Astrocyte (in vitro differentiated cells and primary cell): ENCODE measurements at regions not wholly inside any gene's neighbourhood (a gene's known extent, or its start where the extent isn't known, plus 50 kb on each side); places are given as distances from the start of the nearest gene placed in this dataset.

ENCODE experiments used
- CTCF ChIP-seq: IDR thresholded peaks from 2 replicates; pipeline ENCODE4 v1.5.1; 2011; ENCODE audit warnings: low read depth, mild to moderate bottlenecking, inconsistent platforms, low read length, moderate library complexity; ENCODE audit not compliant: insufficient read depth
- EZH2 ChIP-seq: IDR thresholded peaks from 2 replicates; pipeline ENCODE4 v1.6.1; 2012; ENCODE audit warnings: mild to moderate bottlenecking, low read length, inconsistent platforms; ENCODE audit not compliant: insufficient read depth

DNA sequence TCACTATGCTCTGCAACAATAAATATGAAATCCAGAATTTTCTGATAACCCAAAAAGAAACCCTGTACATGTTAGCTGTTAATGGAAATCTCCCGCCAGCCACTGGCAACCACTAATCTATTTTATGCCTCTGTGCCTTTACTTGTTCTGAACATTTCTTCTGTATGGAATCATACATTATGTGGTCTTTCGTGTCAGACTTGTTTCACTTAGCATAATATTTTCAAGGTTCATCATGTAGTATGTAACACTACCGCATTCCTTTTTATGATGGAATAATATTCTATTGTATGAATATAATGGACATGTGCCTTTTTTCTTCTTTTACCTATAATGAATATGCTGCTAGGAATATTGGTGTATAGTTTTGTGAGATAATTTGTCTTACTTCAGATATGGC, 1123.3 kb downstream of the EFNB2 start:
- TF ChIP-seq CTCF = no peak
- TF ChIP-seq EZH2 = no peak
